GM19238 (cell line): ENCODE measurements at regions not wholly inside any gene's neighbourhood (a gene's known extent, or its start where the extent isn't known, plus 50 kb on each side); places are given as distances from the start of the nearest gene placed in this dataset.

Experiments used
- DNase-seq: peaks from one replicate; pipeline ENCODE4 v3.0.0; 2011; ENCODE audit warnings: low spot score; ENCODE audit not compliant: insufficient read length

DNA sequence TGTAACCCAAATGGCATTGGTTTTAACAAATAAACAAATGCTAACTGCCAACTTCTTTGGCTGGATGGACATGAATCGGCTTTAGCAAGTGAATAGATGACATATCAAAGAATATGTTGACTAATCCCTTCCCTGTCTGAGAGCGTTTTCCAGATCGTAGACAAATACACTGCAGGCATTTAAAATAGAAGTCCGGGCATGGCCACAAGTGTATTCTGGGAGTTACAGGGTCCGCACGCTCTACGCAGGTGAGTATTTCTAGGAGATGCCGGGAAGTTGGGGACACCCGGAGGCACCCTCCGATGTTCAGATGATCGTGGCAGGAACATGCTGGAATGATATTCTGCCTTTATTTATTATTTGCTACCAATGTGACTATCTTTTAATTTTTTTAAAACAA is 53.2 kb upstream of the ZNF536 start:
- DNase-seq: no peak

DNA sequence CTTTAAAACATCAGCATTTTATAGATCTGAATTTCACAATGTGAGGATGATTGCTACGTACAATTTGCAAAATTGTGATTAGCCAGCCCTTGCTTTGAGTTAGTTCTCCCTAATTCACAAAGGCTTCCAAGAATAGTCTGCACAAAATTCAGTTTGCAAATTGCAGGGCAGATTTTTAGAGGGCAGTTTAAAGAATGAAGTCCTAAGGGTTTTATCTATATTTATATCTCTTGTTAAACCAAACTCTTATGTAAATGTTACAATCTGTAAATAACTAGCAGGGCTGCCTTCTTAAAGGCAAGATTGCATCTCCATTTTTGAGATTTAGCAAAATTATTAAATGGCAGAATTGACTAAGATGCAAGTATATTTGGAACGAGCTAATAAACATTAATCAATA is 52.8 kb upstream of the ZNF536 start:
- DNase-seq: no peak

DNA sequence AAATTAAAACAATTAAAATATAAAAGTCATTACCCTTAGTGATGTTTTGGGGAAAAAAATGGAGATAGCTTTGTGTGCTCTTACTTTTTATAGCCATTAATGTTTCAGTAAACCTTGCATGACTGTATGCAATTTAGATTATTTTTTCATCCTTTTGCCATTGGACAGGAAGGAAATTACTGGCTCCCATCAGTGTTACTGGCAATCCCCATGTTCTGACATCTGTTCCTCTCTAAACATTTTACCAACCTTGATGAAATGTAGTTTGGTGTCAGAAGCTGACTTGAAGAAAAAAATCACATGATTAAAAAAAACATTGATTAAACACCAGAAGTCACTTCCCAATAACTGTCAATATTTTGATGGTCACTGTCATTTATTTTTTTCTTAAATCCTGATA is 52.3 kb upstream of the ZNF536 start:
- no peak for DNase-seq

DNA sequence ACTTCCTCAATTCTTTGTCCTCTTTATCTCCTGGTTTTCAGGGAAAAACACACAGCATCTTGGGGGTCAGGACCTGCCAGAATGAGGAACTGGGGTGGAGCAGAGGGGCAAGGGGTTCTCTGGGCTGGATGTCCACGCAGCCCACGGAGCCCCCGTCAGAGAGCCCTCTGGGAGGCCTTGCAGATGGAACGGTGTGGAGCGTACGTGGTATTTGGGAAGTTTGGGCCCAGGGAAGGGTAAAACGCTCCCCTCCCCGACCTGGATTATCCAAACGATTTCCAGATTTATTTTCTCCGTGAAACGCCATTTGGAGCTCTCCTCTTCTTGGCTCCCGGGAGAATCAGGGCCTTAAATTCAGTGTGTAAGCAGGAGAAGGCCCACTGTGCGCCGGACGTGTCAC is 51.7 kb upstream of the ZNF536 start:
- DNase-seq: no peak

DNA sequence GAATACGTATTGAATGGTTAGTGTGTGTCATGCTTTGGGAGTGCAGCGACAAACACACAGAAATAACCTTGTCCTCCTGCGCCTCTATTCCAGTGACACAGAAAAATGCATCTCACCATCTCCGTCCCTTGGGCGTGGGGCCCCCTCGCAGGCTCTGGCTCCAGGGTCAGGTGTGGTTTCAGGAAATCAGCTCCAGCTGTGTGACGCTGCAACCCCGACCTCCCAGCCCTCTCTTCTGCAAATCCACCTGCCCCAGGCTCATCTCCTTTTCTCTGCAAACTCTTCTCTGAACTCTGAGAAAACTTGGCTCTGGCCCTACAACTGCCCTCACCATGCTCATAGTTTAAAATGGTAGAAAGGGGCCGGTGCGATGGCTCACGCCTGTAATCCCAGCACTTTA is 51.3 kb upstream of the ZNF536 start:
- DNase-seq: no peak
